Sigmoid colon (tissue), 6 donors: ENCODE measurements at regions not wholly inside any gene's neighbourhood (a gene's known extent, or its start where the extent isn't known, plus 50 kb on each side); places are given as distances from the start of the nearest gene placed in this dataset.
A peak's percentile ranks its signal among the peaks of the same experiment; 100 is the strongest.

Experiments used
- DNase-seq: peaks from one replicate; pipeline ENCODE4 v3.0.0-alpha.2; 2019
- H3K27ac ChIP-seq, 4 donors: fragments of 200-600 bp; sonication (generic); one replicate each; pipeline ENCODE4 v1.5.1; 2016 to 2019; ENCODE audit warnings: mild to moderate bottlenecking in 1 of 4
- H3K27me3 ChIP-seq, 3 donors: fragments of 200-600 bp; sonication (generic); one replicate each; pipeline ENCODE4 v1.5.1; 2019; ENCODE audit warnings: mild to moderate bottlenecking in 1 of 3
- H3K36me3 ChIP-seq, 4 donors: fragments of 200-600 bp; sonication (generic); one replicate each; pipeline ENCODE4 v1.5.1; 2016 to 2019
- H3K4me1 ChIP-seq, 4 donors: fragments of 200-600 bp; sonication (generic); one replicate each; pipeline ENCODE4 v1.5.1; 2017 to 2019
- H3K4me3 ChIP-seq, 4 donors: fragments of 200-600 bp; sonication (generic); one replicate each; pipeline ENCODE4 v1.5.1; 2017 to 2019; ENCODE audit warnings: mild to moderate bottlenecking in 2 of 4, moderate library complexity in 1 of 4
- H3K9me3 ChIP-seq, 4 donors: fragments of 200-600 bp in 3 of 4; sonication (generic) in 3 of 4; one replicate each; pipeline versions ENCODE4 v1.5.1 to v1.6.1; 2013 to 2019
- EP300 ChIP-seq, 4 donors: sonication (generic); formaldehyde crosslinking; IDR thresholded peaks; one replicate each; pipeline ENCODE4 v1.6.1; 2017; ENCODE audit warnings: antibody characterized with exemption in 4 of 4
- POLR2A ChIP-seq, 2 donors: fragments of 450-650 bp; IDR thresholded peaks; one replicate each; pipeline ENCODE4 v1.6.1; 2016; ENCODE audit warnings: antibody characterized with exemption in 2 of 2, mild to moderate bottlenecking in 2 of 2, moderate library complexity in 2 of 2
- POLR2AphosphoS5 ChIP-seq, 4 donors: sonication (generic); formaldehyde crosslinking; IDR thresholded peaks; one replicate each; pipeline ENCODE4 v1.6.1; 2017; ENCODE audit warnings: antibody characterized with exemption in 4 of 4
- WGBS, 2 donors: extraction: QIAGEN DNeasy Blood & Tissue Kit; methylation state at CpG; one replicate each; pipeline ENCODE4 v1.1.7; 2013; 5-methylcytosine and 5-hydroxymethylcytosine counted together
- intact Hi-C: fragments of 100-400 bp; cut with DNase I; formaldehyde crosslinking; loops from one replicate; pipeline ENCODE4 v1.15.1; 2023
- TF ChIP-seq, protein P1 (sequence below), 4 experiments: fragments of 450-650 bp in 3 of 4; fragments of 200-600 bp in 1 of 4; IDR thresholded peaks; one replicate each; pipeline ENCODE4 v1.5.1; 2016 to 2019; ENCODE audit warnings: antibody characterized with exemption in 4 of 4, mild to moderate bottlenecking in 3 of 4, moderate library complexity in 2 of 4
- donor health status: healthy with polysubstance abuse.
- donor health status: healthy.

DNA sequence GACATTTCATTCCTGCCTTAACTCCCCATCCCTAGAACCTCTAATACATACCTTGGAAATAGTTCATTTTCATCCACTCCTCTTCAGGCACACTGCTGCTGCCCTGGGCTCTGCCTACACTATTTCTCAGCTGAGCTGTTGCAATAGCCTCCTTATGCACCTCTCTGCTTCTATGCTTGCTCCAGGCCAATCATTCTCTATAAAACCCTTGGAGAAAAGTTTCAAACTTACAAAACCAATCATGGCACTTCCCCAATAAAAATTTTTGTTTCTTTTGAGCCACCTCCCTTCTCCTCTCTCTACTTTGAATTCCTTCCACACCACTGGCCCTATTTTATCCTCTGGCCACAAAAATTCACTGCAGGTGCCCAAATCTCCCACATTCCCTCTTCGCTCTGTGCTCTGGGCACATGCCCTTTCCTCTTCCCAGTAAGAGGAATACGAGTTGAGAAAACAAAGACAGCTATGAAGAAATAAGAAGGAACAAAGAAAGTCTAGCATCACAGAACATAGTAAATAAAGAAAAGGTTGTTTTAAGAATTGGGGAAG is 301.4 kb downstream of the ELAVL2 start:
- H3K27ac ChIP-seq, result no peak overlapping the region
- TF ChIP-seq, protein P1, sequence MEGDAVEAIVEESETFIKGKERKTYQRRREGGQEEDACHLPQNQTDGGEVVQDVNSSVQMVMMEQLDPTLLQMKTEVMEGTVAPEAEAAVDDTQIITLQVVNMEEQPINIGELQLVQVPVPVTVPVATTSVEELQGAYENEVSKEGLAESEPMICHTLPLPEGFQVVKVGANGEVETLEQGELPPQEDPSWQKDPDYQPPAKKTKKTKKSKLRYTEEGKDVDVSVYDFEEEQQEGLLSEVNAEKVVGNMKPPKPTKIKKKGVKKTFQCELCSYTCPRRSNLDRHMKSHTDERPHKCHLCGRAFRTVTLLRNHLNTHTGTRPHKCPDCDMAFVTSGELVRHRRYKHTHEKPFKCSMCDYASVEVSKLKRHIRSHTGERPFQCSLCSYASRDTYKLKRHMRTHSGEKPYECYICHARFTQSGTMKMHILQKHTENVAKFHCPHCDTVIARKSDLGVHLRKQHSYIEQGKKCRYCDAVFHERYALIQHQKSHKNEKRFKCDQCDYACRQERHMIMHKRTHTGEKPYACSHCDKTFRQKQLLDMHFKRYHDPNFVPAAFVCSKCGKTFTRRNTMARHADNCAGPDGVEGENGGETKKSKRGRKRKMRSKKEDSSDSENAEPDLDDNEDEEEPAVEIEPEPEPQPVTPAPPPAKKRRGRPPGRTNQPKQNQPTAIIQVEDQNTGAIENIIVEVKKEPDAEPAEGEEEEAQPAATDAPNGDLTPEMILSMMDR (IDR thresholded peaks at IDR 0.05), result no peak
- no peak for TF ChIP-seq POLR2A (IDR thresholded peaks at IDR 0.05)
- TF ChIP-seq POLR2AphosphoS5 (IDR thresholded peaks at IDR 0.05), result no peak
- no peak for TF ChIP-seq EP300 (IDR thresholded peaks at IDR 0.05)
- no peaks in the 10 kb centered on the region for H3K27me3 ChIP-seq
- H3K4me1 ChIP-seq, result no peaks in the 10 kb centered on the region
- H3K36me3 ChIP-seq, result no peaks in the 10 kb centered on the region
- peaks cover 0 to 4% (median 1%) of the 10 kb centered on the region in 4 donors for H3K9me3 ChIP-seq
- 71 to 80% methylated on average over 2 of the region's 2 CpGs for WGBS, 2 donors
- intact Hi-C loops, result no loop called here
- no peak for DNase-seq
- no peak overlapping the region for H3K4me3 ChIP-seq

DNA sequence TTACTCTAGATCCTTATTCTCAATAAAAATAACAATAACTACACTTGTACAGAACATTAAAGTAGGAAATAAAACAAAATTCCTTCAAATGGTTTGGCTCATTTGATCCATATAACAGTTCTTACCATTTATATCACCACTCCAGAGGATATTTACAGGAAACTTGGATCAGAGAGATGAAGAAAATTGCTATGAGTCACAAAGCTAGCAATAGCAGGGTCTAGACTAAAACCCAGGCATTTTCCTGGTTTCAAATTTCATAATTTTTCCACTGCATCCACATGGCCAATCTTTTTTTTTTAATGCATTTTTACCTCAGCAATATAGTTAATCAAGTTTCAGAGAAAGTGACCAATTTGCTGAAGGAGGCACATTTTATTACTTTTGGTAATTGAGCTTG is 299.2 kb downstream of the ELAVL2 start:
- Histone ChIP-seq H3K4me3 (no peak overlapping the region), H3K9me3 (peaks cover 0 to 4% (median 1%) of the 10 kb centered on the region in 4 donors), H3K4me1 (no peaks in the 10 kb centered on the region), H3K27me3 (no peaks in the 10 kb centered on the region), H3K36me3 (no peaks in the 10 kb centered on the region), H3K27ac (no peak overlapping the region)
- intact Hi-C loops, result no loop called here
- no peak for DNase-seq
- TF ChIP-seq POLR2A (IDR thresholded peaks at IDR 0.05) (no peak), EP300 (IDR thresholded peaks at IDR 0.05) (no peak), POLR2AphosphoS5 (IDR thresholded peaks at IDR 0.05) (no peak)
- TF ChIP-seq, protein P1 (IDR thresholded peaks at IDR 0.05), result no peak

DNA sequence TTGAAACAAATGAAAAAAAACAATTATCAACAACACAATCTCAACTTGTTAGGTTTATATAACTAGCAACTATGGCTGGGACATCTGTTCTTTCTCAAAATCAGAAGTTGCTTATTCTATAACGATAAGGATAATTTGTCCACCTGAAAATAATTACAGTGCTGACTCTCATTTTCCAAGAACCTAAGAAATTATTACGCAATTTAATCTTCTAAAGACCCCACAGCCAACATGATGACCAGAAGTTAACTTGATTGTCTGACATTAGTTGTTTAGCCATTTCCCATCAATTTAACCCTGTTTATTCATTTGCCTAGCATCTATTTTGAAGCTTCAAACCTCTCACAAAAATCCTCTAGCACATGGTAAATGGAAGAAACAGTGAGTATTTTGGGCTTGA is 293.8 kb downstream of the ELAVL2 start:
- no peaks in the 10 kb centered on the region for H3K4me1 ChIP-seq
- intact Hi-C loops, result no loop called here

GRCh38 chr9:23537192-23538066 is 288.6 kb downstream of the ELAVL2 start:
- no peaks in the 10 kb centered on the region for H3K4me1 ChIP-seq
- H3K4me3 ChIP-seq, result peak overlapping the region in 1 of 4 donors; percentile 2
- no peaks in the 10 kb centered on the region for H3K9me3 ChIP-seq
- TF ChIP-seq POLR2A (IDR thresholded peaks at IDR 0.05), result no peak
- intact Hi-C loops, result no loop called here
- DNase-seq, result no peak
- H3K27ac ChIP-seq, result no peak overlapping the region
- no peaks in the 10 kb centered on the region for H3K27me3 ChIP-seq
- 21 to 34% methylated on average over 17 of the region's 17 CpGs for WGBS, 2 donors
- H3K36me3 ChIP-seq, result no peaks in the 10 kb centered on the region

More for the DNA sequence above, 293.8 kb downstream of the ELAVL2 start:
- Histone ChIP-seq H3K36me3 (no peaks in the 10 kb centered on the region), H3K27me3 (no peaks in the 10 kb centered on the region), H3K4me3 (no peak overlapping the region), H3K9me3 (peaks cover 0 to 4% (median 1%) of the 10 kb centered on the region in 4 donors), H3K27ac (no peak overlapping the region)
- TF ChIP-seq, protein P1 (IDR thresholded peaks at IDR 0.05), result no peak
- TF ChIP-seq POLR2AphosphoS5 (IDR thresholded peaks at IDR 0.05) (no peak), POLR2A (IDR thresholded peaks at IDR 0.05) (no peak), EP300 (IDR thresholded peaks at IDR 0.05) (no peak)
- DNase-seq, result no peak
- whole genome bisulfite sequencing, 2 donors, result 82 to 91% methylated on average over 2 of the region's 2 CpGs

GRCh38 chr9:23538067-23538402 is 288.0 kb downstream of the ELAVL2 start:
- intact Hi-C loops, result no loop called here
- Histone ChIP-seq H3K27me3 (no peaks in the 10 kb centered on the region), H3K9me3 (no peaks in the 10 kb centered on the region), H3K27ac (no peak overlapping the region), H3K4me1 (no peaks in the 10 kb centered on the region), H3K36me3 (no peaks in the 10 kb centered on the region), H3K4me3 (peak overlapping the region in 1 of 4 donors; percentile 2)
- no peak for TF ChIP-seq POLR2AphosphoS5 (IDR thresholded peaks at IDR 0.05)
- TF ChIP-seq EP300 (IDR thresholded peaks at IDR 0.05), result no peak
- no peak for TF ChIP-seq POLR2A (IDR thresholded peaks at IDR 0.05)
- TF ChIP-seq, protein P1 (IDR thresholded peaks at IDR 0.05), result no peak
- no peak for DNase-seq
- WGBS, 2 donors, result 42 to 79% methylated on average over 12 of the region's 12 CpGs
